ENCODE measurements at regions not wholly inside any gene's neighbourhood (a gene's known extent, or its start where the extent isn't known, plus 50 kb on each side); places are given as distances from the start of the nearest gene placed in this dataset.

DNA sequence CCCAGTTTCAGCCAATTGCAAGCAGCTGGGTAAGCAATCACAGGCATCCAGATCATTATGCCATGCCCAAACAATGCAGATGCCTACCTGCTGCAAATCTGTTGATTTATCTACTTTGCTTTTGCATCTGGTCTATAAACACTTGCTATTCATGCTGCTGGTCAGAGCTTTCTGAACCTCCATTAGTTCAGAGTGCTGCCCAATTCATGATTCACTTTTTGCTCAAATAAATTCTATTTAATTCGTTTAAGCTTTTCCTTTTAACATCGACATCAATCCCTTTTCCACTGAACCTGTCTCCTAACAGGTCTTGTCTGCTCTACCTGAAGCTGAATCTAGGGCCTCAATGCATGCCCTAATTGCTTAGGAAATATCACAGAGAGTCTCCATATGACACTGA, 99.4 kb upstream of the C1orf87 start:
- Mint-ChIP-seq H3K9me3 (no peaks in the 10 kb centered on the region), H3K27ac (no peak overlapping the region), H3K4me3 (no peak overlapping the region), H3K27me3 (no peaks in the 10 kb centered on the region), H3K36me3 (no peaks in the 10 kb centered on the region), H3K4me1 (ENCODE audit: unreplicated experiment) (no peaks in the 10 kb centered on the region)
- no peak for DNase-seq (ENCODE audit: extremely low spot score, unreplicated experiment)
- TF ChIP-seq, protein P1, sequence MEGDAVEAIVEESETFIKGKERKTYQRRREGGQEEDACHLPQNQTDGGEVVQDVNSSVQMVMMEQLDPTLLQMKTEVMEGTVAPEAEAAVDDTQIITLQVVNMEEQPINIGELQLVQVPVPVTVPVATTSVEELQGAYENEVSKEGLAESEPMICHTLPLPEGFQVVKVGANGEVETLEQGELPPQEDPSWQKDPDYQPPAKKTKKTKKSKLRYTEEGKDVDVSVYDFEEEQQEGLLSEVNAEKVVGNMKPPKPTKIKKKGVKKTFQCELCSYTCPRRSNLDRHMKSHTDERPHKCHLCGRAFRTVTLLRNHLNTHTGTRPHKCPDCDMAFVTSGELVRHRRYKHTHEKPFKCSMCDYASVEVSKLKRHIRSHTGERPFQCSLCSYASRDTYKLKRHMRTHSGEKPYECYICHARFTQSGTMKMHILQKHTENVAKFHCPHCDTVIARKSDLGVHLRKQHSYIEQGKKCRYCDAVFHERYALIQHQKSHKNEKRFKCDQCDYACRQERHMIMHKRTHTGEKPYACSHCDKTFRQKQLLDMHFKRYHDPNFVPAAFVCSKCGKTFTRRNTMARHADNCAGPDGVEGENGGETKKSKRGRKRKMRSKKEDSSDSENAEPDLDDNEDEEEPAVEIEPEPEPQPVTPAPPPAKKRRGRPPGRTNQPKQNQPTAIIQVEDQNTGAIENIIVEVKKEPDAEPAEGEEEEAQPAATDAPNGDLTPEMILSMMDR (conservative IDR thresholded peaks at IDR 0.05): no peak

DNA sequence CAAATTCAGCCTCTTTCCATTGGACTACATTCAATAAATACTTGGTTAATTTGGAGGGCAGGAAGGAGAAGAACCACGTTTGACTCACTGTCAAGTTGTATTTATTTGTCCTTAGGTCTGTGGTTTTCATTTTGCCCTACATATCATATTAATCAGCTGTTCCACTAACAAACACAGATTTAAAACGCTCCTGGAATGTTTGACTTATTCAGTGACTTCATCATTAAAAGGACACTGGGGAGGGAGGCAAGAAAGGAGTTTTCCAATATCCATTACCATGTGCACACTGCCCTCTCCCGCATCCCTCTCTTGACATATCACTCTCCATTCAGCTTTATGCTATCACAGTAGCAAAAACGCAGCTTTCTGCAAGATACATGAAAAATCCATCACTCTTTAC, 98.2 kb upstream of the C1orf87 start:
- Mint-ChIP-seq H3K9me3 (no peaks in the 10 kb centered on the region), H3K27me3 (no peaks in the 10 kb centered on the region), H3K4me3 (no peak overlapping the region), H3K36me3 (no peaks in the 10 kb centered on the region), H3K27ac (no peak overlapping the region), H3K4me1 (ENCODE audit: unreplicated experiment) (no peaks in the 10 kb centered on the region)
- TF ChIP-seq, protein P1 (conservative IDR thresholded peaks at IDR 0.05): no peak
- DNase-seq (ENCODE audit: extremely low spot score, unreplicated experiment): no peak

DNA sequence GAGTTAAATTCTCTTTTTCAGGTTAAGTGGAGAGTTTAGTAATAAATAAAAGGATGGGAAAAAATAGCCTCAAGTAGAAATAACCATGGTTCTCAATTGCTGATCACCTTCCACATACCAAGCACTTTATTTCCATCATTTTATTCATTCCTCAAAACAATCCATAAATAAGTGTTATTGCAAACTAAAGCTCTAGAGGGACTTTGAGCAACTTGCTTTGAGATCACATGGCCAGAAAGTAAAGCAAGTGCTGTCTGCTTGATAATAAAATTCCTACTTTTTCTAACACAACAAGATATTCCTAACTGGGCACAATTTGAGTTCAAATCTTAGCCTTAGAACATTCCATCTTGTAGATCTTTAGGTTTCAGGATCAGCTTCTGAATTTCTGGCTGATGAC, 97.1 kb upstream of the C1orf87 start:
- TF ChIP-seq, protein P1 (conservative IDR thresholded peaks at IDR 0.05): peak; percentile 31
- H3K9me3 Mint-ChIP-seq: no peaks in the 10 kb centered on the region
- no peaks in the 10 kb centered on the region for H3K27me3 Mint-ChIP-seq
- H3K36me3 Mint-ChIP-seq: no peaks in the 10 kb centered on the region
- H3K4me1 Mint-ChIP-seq (ENCODE audit: unreplicated experiment): no peaks in the 10 kb centered on the region
- H3K4me3 Mint-ChIP-seq: no peak overlapping the region
- H3K27ac Mint-ChIP-seq: no peak overlapping the region
- no peak for DNase-seq (ENCODE audit: extremely low spot score, unreplicated experiment)

- TF ChIP-seq, protein P1 (conservative IDR thresholded peaks at IDR 0.05): no peak
- Mint-ChIP-seq H3K4me1 (ENCODE audit: unreplicated experiment) (no peaks in the 10 kb centered on the region), H3K36me3 (no peaks in the 10 kb centered on the region), H3K4me3 (no peak overlapping the region), H3K27me3 (no peaks in the 10 kb centered on the region), H3K9me3 (no peaks in the 10 kb centered on the region), H3K27ac (no peak overlapping the region)
- DNase-seq (ENCODE audit: extremely low spot score, unreplicated experiment): no peak
Observed at GRCh38 chr1:60169206-60169605, 95.6 kb upstream of the C1orf87 start.

GRCh38 chr1:60162936-60163335, 89.4 kb upstream of the C1orf87 start:
- no peak overlapping the region for H3K4me3 Mint-ChIP-seq
- H3K9me3 Mint-ChIP-seq: no peaks in the 10 kb centered on the region
- H3K36me3 Mint-ChIP-seq: no peaks in the 10 kb centered on the region
- TF ChIP-seq, protein P1 (conservative IDR thresholded peaks at IDR 0.05): no peak
- no peak overlapping the region for H3K27ac Mint-ChIP-seq
- no peaks in the 10 kb centered on the region for H3K4me1 Mint-ChIP-seq (ENCODE audit: unreplicated experiment)
- DNase-seq (ENCODE audit: extremely low spot score, unreplicated experiment): no peak
- H3K27me3 Mint-ChIP-seq: no peaks in the 10 kb centered on the region

- Mint-ChIP-seq H3K4me3 (no peak overlapping the region), H3K27ac (no peak overlapping the region), H3K9me3 (no peaks in the 10 kb centered on the region), H3K36me3 (no peaks in the 10 kb centered on the region), H3K4me1 (ENCODE audit: unreplicated experiment) (no peaks in the 10 kb centered on the region), H3K27me3 (no peaks in the 10 kb centered on the region)
- TF ChIP-seq, protein P1 (conservative IDR thresholded peaks at IDR 0.05): no peak
- DNase-seq (ENCODE audit: extremely low spot score, unreplicated experiment): no peak
Observed at GRCh38 chr1:60160141-60160540, 86.6 kb upstream of the C1orf87 start.
